Esophagus squamous epithelium (tissue), 5 donors: ENCODE measurements at regions not wholly inside any gene's neighbourhood (a gene's known extent, or its start where the extent isn't known, plus 50 kb on each side); places are given as distances from the start of the nearest gene placed in this dataset.

ENCODE experiments used
- DNase-seq: peaks from one replicate; lab custom pipeline; 2025; lab: John Stamatoyannopoulos, UW
- H3K27ac ChIP-seq, 4 donors: fragments of 200-600 bp; sonication (generic); one replicate each; pipeline ENCODE4 v1.5.1; 2016 to 2019; ENCODE audit warnings: mild to moderate bottlenecking in 1 of 4
- H3K27me3 ChIP-seq, 4 donors: fragments of 200-600 bp; sonication (generic); 1 replicate in 3 of 4; 2 replicates in 1 of 4; pipeline versions ENCODE4 v1.5.1 to v1.6.0; 2017 to 2021; ENCODE audit warnings: antibody characterized with exemption in 1 of 4
- H3K36me3 ChIP-seq, 3 donors: fragments of 200-600 bp; sonication (generic); one replicate each; pipeline ENCODE4 v1.5.1; 2016 to 2019
- H3K4me1 ChIP-seq, 3 donors: fragments of 200-600 bp; sonication (generic); one replicate each; pipeline ENCODE4 v1.5.1; 2017 to 2019
- H3K4me3 ChIP-seq, 4 donors: fragments of 200-600 bp; sonication (generic); 1 replicate in 3 of 4; 2 replicates in 1 of 4; pipeline ENCODE4 v1.5.1; 2016 to 2019; ENCODE audit warnings: mild to moderate bottlenecking in 2 of 4, moderate library complexity in 1 of 4
- H3K9me3 ChIP-seq, 3 donors: fragments of 200-600 bp; sonication (generic); one replicate each; pipeline ENCODE4 v1.5.1; 2016 to 2019
- POLR2A ChIP-seq, 4 donors: fragments of 450-650 bp; IDR thresholded peaks; one replicate each; pipeline ENCODE4 v1.6.1; 2017; ENCODE audit warnings: antibody characterized with exemption in 4 of 4, mild to moderate bottlenecking in 4 of 4, moderate library complexity in 3 of 4
- whole genome bisulfite sequencing, 2 donors: methylation state at CpG; one replicate each; pipeline ENCODE4 v1.1.5; 2018; 5-methylcytosine and 5-hydroxymethylcytosine counted together
- intact Hi-C: fragments of 100-400 bp; cut with DNase I; formaldehyde crosslinking; loops from one replicate; pipeline ENCODE4 v1.15.0; 2022
- small RNA-seq, 4 donors: library from RNA; depleted of rRNA; stranded (forward); fragments of <200 nt; gene quantifications; one replicate each; pipeline ENCODE3, GENCODE V24; 2016
- TF ChIP-seq, protein P1 (sequence below), 6 experiments: fragments of 450-650 bp in 4 of 6; fragments of 200-600 bp in 2 of 6; sonication (generic) in 2 of 6; IDR thresholded peaks; one replicate each; pipeline ENCODE4 v1.5.1; 2016 to 2019; ENCODE audit warnings: antibody characterized with exemption in 6 of 6, mild to moderate bottlenecking in 4 of 6, moderate library complexity in 4 of 6
- donor health status: DM: yes; HTN: yes; CAD: no.

DNA sequence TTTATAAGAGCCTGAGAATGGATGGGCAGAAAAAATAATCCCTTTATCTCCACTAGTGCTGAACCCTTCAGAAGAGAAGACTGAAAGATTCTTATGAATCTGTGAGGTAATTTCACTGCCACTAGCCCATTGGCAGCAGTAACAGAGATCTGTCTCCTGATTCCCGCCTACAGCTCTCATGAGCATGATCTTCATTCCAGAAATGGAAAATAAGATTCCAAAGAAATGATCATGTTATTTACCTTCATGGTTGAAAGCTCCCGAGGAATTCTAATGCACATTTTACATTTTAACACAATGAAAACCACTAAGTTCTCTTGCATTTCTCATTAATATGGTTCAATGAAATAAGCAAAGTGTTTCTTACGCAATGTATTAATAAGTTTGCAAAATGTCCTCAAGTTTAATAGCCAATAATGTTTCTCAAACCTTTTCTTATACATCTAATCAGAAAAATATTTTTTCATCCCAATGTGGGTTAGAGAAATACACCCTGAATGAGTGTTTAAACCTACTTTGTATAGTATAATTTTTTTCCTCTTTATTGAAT is 905.6 kb downstream of the TMEM182 start:
- WGBS, 2 donors: 35 to 54% methylated on average over 3 of the region's 3 CpGs
- H3K36me3 ChIP-seq: no peaks in the 10 kb centered on the region
- no peaks in the 10 kb centered on the region for H3K9me3 ChIP-seq
- intact Hi-C loops: no loop called here
- no peak overlapping the region for H3K4me3 ChIP-seq
- TF ChIP-seq, protein P1, sequence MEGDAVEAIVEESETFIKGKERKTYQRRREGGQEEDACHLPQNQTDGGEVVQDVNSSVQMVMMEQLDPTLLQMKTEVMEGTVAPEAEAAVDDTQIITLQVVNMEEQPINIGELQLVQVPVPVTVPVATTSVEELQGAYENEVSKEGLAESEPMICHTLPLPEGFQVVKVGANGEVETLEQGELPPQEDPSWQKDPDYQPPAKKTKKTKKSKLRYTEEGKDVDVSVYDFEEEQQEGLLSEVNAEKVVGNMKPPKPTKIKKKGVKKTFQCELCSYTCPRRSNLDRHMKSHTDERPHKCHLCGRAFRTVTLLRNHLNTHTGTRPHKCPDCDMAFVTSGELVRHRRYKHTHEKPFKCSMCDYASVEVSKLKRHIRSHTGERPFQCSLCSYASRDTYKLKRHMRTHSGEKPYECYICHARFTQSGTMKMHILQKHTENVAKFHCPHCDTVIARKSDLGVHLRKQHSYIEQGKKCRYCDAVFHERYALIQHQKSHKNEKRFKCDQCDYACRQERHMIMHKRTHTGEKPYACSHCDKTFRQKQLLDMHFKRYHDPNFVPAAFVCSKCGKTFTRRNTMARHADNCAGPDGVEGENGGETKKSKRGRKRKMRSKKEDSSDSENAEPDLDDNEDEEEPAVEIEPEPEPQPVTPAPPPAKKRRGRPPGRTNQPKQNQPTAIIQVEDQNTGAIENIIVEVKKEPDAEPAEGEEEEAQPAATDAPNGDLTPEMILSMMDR (IDR thresholded peaks at IDR 0.05): no peak
- no peak for TF ChIP-seq POLR2A (IDR thresholded peaks at IDR 0.05)
- H3K27me3 ChIP-seq: no peaks in the 10 kb centered on the region
- H3K4me1 ChIP-seq: no peaks in the 10 kb centered on the region
- DNase-seq: no peak
- H3K27ac ChIP-seq: no peak overlapping the region

DNA sequence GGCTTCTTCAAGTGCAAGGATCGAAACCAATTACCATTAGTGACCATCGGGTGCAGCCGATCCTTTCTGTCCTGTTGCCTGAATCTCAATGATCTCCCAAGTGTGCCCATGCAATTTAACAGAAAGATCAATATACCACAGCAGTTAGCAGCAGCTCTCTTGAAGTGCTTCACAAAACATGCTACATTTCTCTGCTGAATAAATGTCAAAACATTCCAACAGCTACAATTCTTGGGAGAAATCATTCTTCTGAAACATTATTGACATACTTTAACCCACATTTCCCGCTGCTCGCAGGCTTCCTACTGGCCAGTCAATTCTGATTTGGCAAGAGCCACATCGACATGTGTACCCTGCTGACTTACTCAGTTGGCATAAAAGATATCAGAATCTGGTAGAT is 907.7 kb downstream of the TMEM182 start:
- no peak overlapping the region for H3K4me3 ChIP-seq
- no peaks in the 10 kb centered on the region for H3K4me1 ChIP-seq
- no peaks in the 10 kb centered on the region for H3K9me3 ChIP-seq
- TF ChIP-seq, protein P1 (IDR thresholded peaks at IDR 0.05): no peak
- no peak for TF ChIP-seq POLR2A (IDR thresholded peaks at IDR 0.05)
- H3K36me3 ChIP-seq: no peaks in the 10 kb centered on the region
- intact Hi-C loops: no loop called here
- no peaks in the 10 kb centered on the region for H3K27me3 ChIP-seq
- DNase-seq: no peak
- no peak overlapping the region for H3K27ac ChIP-seq
- 83 to 89% methylated on average over 6 of the region's 6 CpGs for WGBS, 2 donors

Small RNAs in the stretch of these regions (small RNA-seq; reads per million reads assigned to genes)
- 0 reads per million in 4 donors for gene AC010881.1
- gene AC018880.2: 0 reads per million in 4 donors
